ENCODE measurements at regions not wholly inside any gene's neighbourhood (a gene's known extent, or its start where the extent isn't known, plus 50 kb on each side); places are given as distances from the start of the nearest gene placed in this dataset.
"Not testable (repeated sequence)": the region's sequence is repeated elsewhere in the genome, so short reads cannot be mapped to it uniquely, and the experiment has no call there.

DNA sequence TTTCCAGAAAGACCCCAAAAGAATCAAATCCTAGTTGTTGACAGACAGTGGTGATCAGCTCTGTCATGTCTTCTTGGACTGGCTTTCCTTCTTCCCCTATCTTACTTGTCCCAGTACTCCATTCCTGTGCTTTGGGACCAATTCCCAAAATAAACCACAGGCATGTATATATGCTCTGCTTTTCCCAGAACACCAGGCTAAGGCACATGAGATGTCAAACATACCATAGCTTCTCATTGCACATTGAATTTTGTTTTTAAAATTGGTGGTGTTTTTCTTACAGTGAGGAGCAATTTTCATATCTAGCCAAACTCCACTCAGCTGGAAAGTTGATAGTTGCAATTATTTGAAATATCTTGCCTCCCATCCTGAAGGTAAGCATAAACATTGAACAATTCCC is 88.9 kb upstream of the RGPD4 start:
- DNase-seq: no peak

DNA sequence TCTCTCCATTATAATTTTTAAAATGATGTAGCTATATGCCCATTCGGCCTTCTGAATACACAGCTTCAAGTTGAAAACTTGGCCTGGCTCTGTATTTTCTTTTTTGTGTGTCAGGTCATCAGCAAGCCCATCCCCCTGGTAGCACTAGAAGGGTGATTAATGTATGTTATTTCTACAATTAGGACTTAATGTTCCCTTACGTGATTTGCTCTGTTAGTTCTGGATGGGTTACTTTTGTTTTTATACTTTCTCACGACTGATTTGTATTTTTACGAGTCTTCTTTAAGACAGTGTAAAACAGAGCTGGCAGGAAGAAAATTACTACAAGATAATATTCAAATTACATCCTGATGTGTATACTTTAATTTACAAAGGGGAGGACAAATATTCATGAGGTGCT is 88.4 kb upstream of the RGPD4 start:
- no peak for DNase-seq

DNA sequence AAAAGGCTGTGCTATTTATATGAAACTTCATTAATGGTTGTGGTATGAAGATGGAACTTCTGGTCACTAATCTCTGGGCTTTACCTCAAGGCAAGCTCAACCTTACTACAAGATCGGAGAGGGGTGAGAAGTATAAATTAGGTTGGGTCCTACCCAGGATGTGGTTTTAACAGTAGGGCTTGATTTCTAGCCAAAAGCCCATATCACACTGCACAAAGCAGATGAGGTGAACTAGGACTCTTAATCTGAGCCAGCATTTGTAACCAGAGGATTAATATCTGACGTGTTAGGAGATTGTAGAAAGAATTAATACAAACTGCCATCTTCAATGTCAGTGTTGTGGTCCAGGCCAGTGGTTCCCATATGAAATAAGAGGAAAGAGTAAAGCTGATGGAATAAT is 86.4 kb upstream of the RGPD4 start:
- DNase-seq: no peak

DNA sequence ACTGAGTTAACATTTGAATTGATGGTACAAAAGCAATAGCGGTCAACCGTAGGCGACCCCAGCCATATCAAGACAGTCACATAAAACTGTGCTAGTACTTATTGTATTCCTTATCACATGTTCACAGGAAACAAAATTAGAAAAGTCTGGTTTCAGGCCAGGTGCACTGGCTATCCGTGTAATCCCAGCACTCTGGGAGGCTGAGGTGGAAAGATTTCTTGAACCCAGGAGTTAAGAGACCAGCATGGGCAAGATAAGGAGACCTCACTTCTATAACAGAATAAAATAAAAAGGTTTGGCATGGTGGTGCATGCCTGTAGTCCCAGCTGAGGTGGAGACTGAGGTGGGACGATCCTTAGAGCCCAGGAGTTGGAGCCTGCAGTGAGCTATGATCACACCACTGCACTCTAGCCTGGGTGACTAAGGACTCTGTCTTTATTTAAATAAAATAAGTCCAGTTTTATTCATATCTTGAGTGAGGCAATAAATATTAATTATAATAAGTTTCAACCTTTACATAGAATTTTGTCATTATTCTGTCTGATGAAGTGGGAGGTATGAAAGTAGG is 84.1 kb upstream of the RGPD4 start:
- no peak for DNase-seq

DNA sequence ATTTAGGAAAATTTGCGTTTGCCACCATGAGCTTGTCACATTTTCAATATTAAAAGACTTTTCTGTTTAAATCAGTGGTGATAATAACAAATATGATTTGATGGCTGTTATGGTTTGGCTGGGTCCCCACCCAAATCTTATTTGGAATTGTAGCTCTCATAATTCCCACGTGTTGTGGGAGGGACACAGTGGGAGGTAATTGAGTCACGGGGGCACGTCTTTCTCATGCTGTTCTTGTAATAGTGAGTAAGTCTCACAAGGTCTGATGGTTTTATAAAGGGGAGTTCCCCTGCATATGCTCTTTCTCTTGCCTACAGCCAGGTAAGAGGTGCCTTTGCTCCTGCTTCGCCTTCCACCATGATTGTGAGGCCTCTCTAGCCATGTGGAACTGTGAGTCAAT is 83.4 kb upstream of the RGPD4 start:
- no peak for DNase-seq

DNA sequence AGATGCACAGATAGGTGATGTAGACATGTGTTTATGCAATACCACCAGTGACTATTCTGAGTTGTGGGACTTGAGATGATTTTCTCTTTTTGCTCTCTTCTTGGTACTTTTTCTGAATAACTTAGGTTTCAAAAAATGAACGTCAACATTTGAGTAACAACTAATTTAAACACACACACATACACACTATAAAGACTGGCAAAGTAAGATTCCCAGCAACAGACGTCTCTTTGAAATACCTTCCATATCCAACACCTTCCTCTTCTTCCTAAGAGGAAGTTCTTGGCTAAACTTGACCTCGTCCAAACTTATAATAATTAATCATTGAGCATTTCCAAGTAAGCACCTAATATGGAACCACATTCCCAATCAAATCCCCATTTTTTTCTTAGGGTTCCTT is 81.6 kb upstream of the RGPD4 start:
- no peak for DNase-seq

DNA sequence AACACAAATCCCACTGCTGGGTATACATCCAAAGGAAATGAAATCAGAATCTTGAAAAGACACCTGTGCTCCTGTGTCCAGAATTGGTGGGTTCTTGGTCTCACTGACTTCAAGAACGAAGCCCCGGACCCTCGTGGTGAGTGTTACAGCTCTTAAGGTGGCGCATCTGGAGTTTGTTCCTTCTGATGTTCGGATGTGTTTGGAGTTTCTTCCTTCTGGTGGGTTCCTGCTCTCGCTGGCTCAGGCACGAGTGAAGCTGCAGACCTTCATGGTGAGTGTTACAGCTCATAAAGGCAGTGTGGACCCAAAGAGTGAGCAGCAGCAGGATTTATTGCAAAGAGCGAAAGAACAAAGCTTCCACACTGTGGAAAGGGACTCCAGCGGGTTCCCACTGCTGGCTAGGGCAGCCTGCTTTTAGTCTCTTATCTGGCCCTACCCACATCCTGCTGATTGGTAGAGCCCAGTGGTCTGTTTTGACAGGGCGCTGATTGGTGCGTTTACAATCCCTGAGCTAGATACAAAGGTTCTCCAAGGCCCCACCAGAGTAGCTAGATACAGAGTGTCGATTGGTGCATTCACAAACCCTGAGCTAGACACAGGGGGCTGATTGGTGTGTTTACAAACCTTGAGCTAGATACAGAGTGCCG is 80.0 kb upstream of the RGPD4 start:
- DNase-seq: not testable (repeated sequence)

DNA sequence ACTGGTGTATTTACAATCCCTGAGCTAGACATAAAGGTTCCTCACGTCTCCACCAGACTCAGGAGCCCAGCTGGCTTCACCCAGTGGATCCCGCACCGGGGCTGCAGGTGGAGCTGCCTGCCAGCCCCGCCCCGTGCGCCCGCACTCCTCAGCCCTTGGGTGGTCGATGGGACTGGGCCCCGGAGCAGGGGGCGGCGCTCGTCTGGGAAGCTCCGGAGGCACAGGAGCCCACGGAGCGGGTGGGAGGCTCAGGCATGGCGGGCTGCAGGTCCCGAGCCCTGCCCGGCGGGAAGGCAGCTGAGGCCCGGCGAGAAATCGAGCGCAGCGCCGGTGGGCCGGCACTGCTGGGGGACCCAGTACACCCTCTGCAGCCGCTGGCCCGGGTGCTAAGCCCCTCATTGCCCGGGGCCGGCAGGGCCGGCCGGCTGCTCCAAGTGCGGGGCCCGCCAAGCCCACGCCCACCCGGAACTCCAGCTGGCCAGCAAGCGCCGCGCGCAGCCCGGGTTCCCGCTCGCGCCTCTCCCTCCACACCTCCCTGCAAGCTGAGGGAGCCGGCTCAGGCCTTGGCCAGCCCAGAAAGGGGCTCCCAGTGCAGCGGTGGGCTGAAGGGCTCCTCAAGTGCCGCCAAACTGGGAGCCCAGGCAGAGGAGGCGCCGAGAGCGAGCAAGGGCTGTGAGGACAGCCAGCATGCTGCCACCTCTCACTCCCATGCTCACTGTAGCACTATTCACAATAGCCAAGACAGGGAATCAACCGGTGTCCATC is 79.3 kb upstream of the RGPD4 start:
- not testable (repeated sequence) for DNase-seq

DNA sequence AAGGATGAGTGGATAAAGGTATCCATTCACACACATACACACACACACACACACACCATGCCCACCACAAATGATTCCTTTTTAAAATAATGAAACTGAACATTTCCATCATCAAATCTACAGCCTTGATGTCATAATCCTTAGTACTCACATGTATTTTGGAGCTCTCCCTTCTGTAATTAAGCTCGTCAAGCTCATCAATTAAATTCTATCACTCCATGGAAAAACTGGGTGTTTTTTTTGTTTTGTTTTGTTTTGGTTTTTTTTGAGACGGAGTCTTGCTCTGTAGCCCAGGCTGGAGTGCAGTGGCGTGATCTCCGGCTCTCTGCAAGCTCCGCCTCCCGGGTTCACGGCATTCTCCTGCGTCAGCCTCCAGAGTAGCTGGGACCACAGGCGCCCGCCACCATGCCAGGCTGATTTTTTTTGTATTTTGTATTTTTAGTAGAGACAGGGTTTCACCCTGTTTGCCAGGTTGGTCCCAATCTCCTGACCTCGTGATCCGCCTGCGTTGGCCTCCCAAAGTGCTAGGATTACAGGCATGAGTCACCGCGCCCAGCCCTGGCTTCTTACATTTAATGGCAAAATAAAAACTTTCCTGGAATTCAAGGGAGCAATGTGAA is 78.6 kb upstream of the RGPD4 start:
- DNase-seq: no peak

DNA sequence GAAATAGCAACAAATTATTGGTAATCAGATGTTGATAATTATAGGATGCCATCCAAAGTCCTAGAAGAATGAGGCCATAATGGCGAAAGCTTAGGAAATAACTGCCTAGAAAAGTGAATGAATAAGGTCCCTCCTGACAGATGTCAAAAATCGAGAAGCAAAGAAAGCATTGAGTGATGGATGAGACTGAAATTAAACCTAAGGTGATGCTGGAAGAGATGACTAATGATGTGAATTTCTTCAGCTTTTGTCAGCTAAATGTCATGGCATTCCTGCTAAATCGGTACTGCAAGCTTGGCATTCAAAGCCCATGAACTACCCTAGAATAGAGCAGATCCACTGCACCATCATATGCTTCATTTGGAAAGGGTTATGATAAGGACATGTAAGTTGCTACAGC is 74.8 kb upstream of the RGPD4 start:
- no peak for DNase-seq

DNA sequence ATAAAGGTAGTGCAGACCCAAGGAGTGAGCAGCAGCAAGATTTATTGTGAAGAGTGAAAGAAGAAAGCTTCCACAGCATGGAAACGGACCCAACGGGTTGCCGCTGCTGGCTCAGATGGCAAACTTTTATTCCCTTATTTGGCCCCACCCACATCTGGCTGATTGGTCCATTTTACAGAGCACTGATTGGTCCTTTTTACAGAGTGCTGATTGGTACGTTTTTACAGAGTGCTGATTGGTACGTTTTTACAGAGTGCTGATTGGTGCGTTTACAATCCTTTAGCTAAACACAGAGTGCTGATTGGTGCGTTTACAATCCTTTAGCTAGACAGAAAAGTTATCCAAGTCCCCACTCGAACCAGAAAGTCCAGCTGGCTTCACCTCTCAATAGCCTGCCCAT is 72.9 kb upstream of the RGPD4 start:
- DNase-seq: not testable (repeated sequence)

DNA sequence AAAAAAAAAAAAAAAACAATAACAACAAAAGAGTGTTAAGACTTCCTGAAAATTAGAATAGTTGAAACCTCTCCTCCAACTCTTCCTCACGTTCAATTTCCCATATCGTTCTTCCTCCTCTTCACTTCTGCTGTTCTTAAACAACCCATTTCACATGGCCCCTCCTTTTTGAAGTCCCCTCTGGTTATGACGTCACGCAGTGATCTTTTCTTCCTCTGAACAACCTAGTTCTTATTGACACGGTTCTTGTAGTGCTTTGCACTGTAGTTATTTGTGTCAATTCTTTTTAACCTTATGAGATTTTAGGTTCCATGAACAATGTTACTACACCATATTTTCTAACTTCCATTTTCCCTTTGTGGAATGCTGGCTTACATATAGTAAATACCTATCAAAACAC is 69.5 kb upstream of the RGPD4 start:
- no peak for DNase-seq

DNA sequence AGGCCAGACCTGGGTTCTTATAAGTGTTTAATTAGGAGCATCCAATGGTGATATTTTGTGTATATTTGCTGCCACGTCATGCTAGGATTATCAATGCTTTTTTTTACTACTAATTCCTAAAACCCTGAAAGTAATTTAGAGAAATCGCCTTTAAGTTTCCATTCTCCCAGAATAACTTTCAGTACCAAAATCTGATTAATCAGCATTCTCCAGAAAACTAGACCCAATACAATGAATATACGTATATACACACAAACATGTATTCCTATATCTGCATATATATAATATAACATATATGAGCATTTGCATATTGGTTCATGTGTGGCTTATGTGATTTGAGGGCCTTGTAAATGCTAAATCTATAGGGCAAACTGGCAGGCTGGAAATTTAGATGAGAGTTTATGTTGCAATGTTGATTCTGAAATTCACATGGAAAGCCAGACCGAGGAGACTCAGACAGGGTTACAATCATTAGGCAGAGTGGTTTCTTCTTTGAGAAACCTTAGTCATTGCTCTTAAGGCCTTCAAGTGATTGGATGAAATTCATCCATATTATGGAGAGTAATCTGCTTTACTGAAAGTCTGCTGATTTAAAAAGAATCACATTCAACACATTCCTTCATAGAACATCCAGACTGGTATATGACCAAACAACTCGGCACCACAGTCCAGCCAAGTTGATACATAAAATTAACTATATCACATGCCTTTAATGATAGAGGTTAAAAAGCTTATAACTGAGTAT is 65.9 kb upstream of the RGPD4 start:
- DNase-seq: no peak

DNA sequence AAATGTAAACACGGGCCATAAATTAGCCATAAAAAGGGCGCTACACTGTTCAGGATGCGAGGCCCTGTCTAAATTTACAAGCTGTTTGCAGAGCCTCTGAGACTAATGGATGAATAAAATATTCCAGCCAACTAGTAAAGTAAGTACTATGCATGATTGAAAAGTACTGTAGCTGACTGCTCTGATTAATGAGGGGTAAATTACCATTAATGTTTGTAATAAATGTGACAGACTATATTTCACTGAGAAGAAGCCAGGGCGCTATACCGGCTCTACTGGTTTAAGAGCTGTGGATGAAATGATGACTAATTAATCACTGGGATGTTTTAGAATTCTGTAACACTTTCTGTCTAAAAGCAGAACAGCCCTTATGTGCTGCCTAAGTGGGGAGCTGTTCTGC is 54.3 kb upstream of the RGPD4 start:
- DNase-seq: no peak

DNA sequence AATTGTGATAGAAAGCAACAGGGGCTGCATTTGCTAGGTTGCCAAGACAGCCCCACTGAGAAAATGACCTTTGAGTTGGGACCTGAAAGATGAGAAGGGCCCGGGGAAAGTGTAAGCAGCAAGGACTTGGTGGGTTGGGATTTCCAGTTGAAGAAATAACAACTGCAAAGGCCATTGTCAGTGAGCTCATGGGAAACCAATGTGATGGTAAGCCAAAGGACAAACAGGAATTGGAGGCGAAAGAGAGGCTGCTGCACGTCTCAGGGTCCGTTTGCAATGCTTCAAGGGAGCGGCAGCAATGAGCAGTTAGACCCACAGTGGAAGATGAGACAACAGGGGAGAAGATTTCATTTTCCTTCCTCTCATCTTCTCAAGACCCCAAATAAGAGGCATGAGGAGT is 51.5 kb upstream of the RGPD4 start:
- no peak for DNase-seq

DNA sequence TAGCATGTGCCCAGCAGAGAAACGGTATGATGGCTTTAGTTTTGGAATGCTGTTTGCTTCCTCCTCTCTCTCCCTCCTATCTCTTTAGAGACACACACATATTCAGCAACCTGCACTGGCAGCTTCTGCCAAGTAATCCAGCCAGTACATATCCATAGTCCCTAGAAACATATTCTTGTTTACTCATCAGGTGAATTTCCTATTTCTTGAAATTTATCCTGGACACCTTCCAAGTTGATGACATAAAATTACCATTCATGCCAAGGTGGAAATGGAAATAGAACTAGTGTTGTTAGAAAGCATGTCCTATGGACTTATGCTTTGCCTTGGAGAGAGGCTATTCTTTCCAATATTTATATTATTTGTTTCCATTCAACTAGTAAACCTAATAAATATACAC is 50.9 kb upstream of the RGPD4 start:
- DNase-seq: no peak

DNA sequence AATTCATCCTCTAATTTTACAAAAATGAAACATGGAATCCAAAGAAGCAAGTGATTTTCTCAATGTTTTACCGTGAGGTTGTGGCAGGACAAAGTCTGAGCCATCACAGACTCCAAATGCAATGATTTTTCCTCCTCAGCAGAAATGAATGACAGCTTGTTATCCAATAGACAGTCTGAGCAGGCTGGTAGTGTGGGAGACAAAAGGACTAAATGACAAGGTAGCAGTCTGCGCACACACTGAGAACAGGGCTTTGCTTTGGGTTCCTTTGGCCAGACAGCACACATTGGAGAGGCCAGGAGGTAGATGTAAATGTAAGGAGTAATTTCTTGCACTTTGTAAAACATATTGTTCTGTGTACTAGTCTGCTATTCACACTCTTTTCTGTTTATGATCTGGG is 50.3 kb upstream of the RGPD4 start:
- peak; percentile 5 for DNase-seq

Data from NCI-H82 (cell line).